OCI-LY3 (cell line): ENCODE measurements at regions not wholly inside any gene's neighbourhood (a gene's known extent, or its start where the extent isn't known, plus 50 kb on each side); places are given as distances from the start of the nearest gene placed in this dataset.

Experiments used
- CTCF ChIP-seq: fragments of 200-600, 300-600 bp; sonication (generic); IDR thresholded peaks from 2 replicates; pipeline ENCODE4 v1.5.1; 2014; ENCODE audit warnings: antibody characterized with exemption, low read length, low read depth
- EZH2phosphoT487 ChIP-seq: fragments of 200-600 bp; shearing (Covaris generic); IDR thresholded peaks from 2 replicates; pipeline ENCODE4 v1.6.1; 2018; ENCODE audit warnings: antibody characterized with exemption, mixed run types, low read depth

GRCh38 chr3:137471558-137472204 is 292.4 kb upstream of the SOX14 start:
- TF ChIP-seq CTCF: no peak
- no peak for TF ChIP-seq EZH2phosphoT487
